Suprapubic skin (tissue), 4 donors: ENCODE measurements at regions not wholly inside any gene's neighbourhood (a gene's known extent, or its start where the extent isn't known, plus 50 kb on each side); places are given as distances from the start of the nearest gene placed in this dataset.

ENCODE experiments used
- DNase-seq, 2 donors: peaks; one replicate each; pipeline ENCODE4 v3.0.0-alpha.2; 2019; ENCODE audit warnings: low spot score in 2 of 2
- H3K27ac ChIP-seq: fragments of 200-600 bp; sonication (generic); one replicate; pipeline ENCODE4 v1.5.1; 2019
- H3K27me3 ChIP-seq: fragments of 200-600 bp; sonication (generic); one replicate; pipeline ENCODE4 v1.5.1; 2019
- H3K36me3 ChIP-seq: fragments of 200-600 bp; sonication (generic); one replicate; pipeline ENCODE4 v1.5.1; 2019
- H3K4me1 ChIP-seq: fragments of 200-600 bp; sonication (generic); one replicate; pipeline ENCODE4 v1.5.1; 2019
- H3K4me3 ChIP-seq: fragments of 200-600 bp; sonication (generic); one replicate; pipeline ENCODE4 v1.5.1; 2019; ENCODE audit warnings: mild to moderate bottlenecking
- H3K9me3 ChIP-seq: fragments of 200-600 bp; sonication (generic); one replicate; pipeline ENCODE4 v1.5.1; 2019
- EP300 ChIP-seq: sonication (generic); formaldehyde crosslinking; IDR thresholded peaks from one replicate; pipeline ENCODE4 v1.6.1; 2017; ENCODE audit warnings: antibody characterized with exemption
- POLR2A ChIP-seq, 2 donors: fragments of 450-650 bp; IDR thresholded peaks; one replicate each; pipeline ENCODE4 v1.6.1; 2017; ENCODE audit warnings: antibody characterized with exemption in 2 of 2, mild to moderate bottlenecking in 2 of 2, moderate library complexity in 2 of 2
- POLR2AphosphoS5 ChIP-seq, 3 donors: sonication (generic); formaldehyde crosslinking; IDR thresholded peaks; one replicate each; pipeline ENCODE4 v1.6.1; 2017; ENCODE audit warnings: antibody characterized with exemption in 3 of 3
- WGBS: methylation state at CpG from one replicate; pipeline ENCODE4 v1.1.5; 2018; 5-methylcytosine and 5-hydroxymethylcytosine counted together
- TF ChIP-seq, protein P1 (sequence below), 2 donors: fragments of 200-600 bp in 1 of 2; fragments of 450-650 bp in 1 of 2; sonication (generic) in 1 of 2; IDR thresholded peaks; one replicate each; pipeline ENCODE4 v1.5.1; 2016 to 2019; ENCODE audit warnings: antibody characterized with exemption in 2 of 2, mild to moderate bottlenecking in 1 of 2, moderate library complexity in 1 of 2

DNA sequence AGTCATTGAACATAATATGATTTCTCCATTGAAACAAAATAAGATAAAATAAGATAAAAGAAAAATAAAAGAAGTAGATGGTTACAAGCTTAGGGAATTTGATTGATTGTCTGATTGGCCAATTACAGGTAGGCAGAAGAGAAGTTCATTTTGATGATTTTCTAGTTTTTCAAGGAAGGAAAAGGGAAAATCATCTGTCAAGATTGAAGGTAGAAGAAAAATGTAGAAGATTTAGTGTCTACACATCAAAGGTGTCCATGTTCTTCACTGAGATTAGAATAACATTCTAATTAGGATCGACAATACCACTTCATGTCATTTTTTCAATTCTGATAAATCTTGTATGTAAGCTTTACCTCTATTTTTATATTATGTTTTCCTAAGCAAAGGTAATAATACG, 489.1 kb downstream of the PCDH18 start:
- Histone ChIP-seq H3K36me3 (no peaks in the 10 kb centered on the region), H3K27me3 (no peaks in the 10 kb centered on the region), H3K4me1 (no peaks in the 10 kb centered on the region), H3K4me3 (no peak overlapping the region), H3K27ac (no peak overlapping the region), H3K9me3 (no peaks in the 10 kb centered on the region)
- TF ChIP-seq, protein P1, sequence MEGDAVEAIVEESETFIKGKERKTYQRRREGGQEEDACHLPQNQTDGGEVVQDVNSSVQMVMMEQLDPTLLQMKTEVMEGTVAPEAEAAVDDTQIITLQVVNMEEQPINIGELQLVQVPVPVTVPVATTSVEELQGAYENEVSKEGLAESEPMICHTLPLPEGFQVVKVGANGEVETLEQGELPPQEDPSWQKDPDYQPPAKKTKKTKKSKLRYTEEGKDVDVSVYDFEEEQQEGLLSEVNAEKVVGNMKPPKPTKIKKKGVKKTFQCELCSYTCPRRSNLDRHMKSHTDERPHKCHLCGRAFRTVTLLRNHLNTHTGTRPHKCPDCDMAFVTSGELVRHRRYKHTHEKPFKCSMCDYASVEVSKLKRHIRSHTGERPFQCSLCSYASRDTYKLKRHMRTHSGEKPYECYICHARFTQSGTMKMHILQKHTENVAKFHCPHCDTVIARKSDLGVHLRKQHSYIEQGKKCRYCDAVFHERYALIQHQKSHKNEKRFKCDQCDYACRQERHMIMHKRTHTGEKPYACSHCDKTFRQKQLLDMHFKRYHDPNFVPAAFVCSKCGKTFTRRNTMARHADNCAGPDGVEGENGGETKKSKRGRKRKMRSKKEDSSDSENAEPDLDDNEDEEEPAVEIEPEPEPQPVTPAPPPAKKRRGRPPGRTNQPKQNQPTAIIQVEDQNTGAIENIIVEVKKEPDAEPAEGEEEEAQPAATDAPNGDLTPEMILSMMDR (IDR thresholded peaks at IDR 0.05): no peak
- TF ChIP-seq EP300: no peak
- TF ChIP-seq POLR2A (IDR thresholded peaks at IDR 0.05): no peak
- TF ChIP-seq POLR2AphosphoS5 (IDR thresholded peaks at IDR 0.05): no peak
- 60% methylated on average over 2 of the region's 2 CpGs for WGBS
- no peak for DNase-seq

GRCh38 chr4:137039370-137039769, 492.9 kb downstream of the PCDH18 start:
- 21% methylated on average over 3 of the region's 3 CpGs for WGBS
- TF ChIP-seq POLR2A (IDR thresholded peaks at IDR 0.05) (no peak), POLR2AphosphoS5 (IDR thresholded peaks at IDR 0.05) (no peak), EP300 (no peak)
- TF ChIP-seq, protein P1 (IDR thresholded peaks at IDR 0.05): no peak
- Histone ChIP-seq H3K4me1 (no peaks in the 10 kb centered on the region), H3K9me3 (no peaks in the 10 kb centered on the region), H3K27me3 (no peaks in the 10 kb centered on the region), H3K27ac (no peak overlapping the region), H3K4me3 (no peak overlapping the region), H3K36me3 (no peaks in the 10 kb centered on the region)
- no peak for DNase-seq

GRCh38 chr4:137032222-137032621, 500.1 kb downstream of the PCDH18 start:
- no peak overlapping the region for H3K27ac ChIP-seq
- H3K27me3 ChIP-seq: no peaks in the 10 kb centered on the region
- peaks cover 6% of the 10 kb centered on the region for H3K9me3 ChIP-seq
- no peak for TF ChIP-seq EP300
- no peak for TF ChIP-seq POLR2A (IDR thresholded peaks at IDR 0.05)
- TF ChIP-seq POLR2AphosphoS5 (IDR thresholded peaks at IDR 0.05): no peak
- TF ChIP-seq, protein P1 (IDR thresholded peaks at IDR 0.05): no peak
- H3K36me3 ChIP-seq: no peaks in the 10 kb centered on the region
- DNase-seq: no peak
- no peaks in the 10 kb centered on the region for H3K4me1 ChIP-seq
- H3K4me3 ChIP-seq: no peak overlapping the region

- no peak for DNase-seq
- 66% methylated on average over 3 of the region's 3 CpGs for WGBS
- Histone ChIP-seq H3K27me3 (no peaks in the 10 kb centered on the region), H3K36me3 (no peaks in the 10 kb centered on the region), H3K27ac (no peak overlapping the region), H3K4me3 (no peak overlapping the region), H3K4me1 (no peaks in the 10 kb centered on the region), H3K9me3 (peaks cover 6% of the 10 kb centered on the region)
- no peak for TF ChIP-seq EP300
- TF ChIP-seq POLR2A (IDR thresholded peaks at IDR 0.05): no peak
- TF ChIP-seq, protein P1 (IDR thresholded peaks at IDR 0.05): no peak
- no peak for TF ChIP-seq POLR2AphosphoS5 (IDR thresholded peaks at IDR 0.05)
Observed at GRCh38 chr4:137029026-137029425, 503.3 kb downstream of the PCDH18 start.

- Histone ChIP-seq H3K27me3 (no peaks in the 10 kb centered on the region), H3K27ac (no peak overlapping the region), H3K36me3 (no peaks in the 10 kb centered on the region), H3K4me1 (no peaks in the 10 kb centered on the region), H3K9me3 (peaks cover under 1% of the 10 kb centered on the region), H3K4me3 (no peak overlapping the region)
- 83% methylated on average over 5 of the region's 5 CpGs for WGBS
- TF ChIP-seq EP300 (no peak), POLR2A (IDR thresholded peaks at IDR 0.05) (no peak), POLR2AphosphoS5 (IDR thresholded peaks at IDR 0.05) (no peak)
- TF ChIP-seq, protein P1 (IDR thresholded peaks at IDR 0.05): no peak
- DNase-seq: no peak
Observed at GRCh38 chr4:137025484-137026059, 506.7 kb downstream of the PCDH18 start.
